MM.1S (cell line): ENCODE measurements at regions not wholly inside any gene's neighbourhood (a gene's known extent, or its start where the extent isn't known, plus 50 kb on each side); places are given as distances from the start of the nearest gene placed in this dataset.
"Not testable (repeated sequence)": the region's sequence is repeated elsewhere in the genome, so short reads cannot be mapped to it uniquely, and the experiment has no call there.

Experiments
- DNase-seq: peaks from one replicate; pipeline ENCODE4 v3.0.0-alpha.2; 2015
- H2AFZ ChIP-seq: fragments of 300-600 bp; sonication (generic); 2 replicates; pipeline ENCODE4 v1.6.0; 2016; ENCODE audit warnings: antibody characterized with exemption, low read length
- H3F3A ChIP-seq: fragments of 300-600 bp; sonication (generic); 2 replicates; pipeline ENCODE4 v1.6.1; 2016; ENCODE audit warnings: mild to moderate bottlenecking, antibody characterized with exemption, low read length, moderate library complexity, mixed read lengths; ENCODE audit not compliant: insufficient read depth
- H3K27ac ChIP-seq: fragments of 300-600 bp; sonication (generic); 2 replicates; pipeline ENCODE4 v1.5.1; 2016; ENCODE audit warnings: mild to moderate bottlenecking, low read length
- H3K27me3 ChIP-seq: fragments of 300-600 bp; sonication (generic); replicated peaks from 2 replicates; pipeline ENCODE4 v1.6.0; 2016; ENCODE audit warnings: low read length; ENCODE audit not compliant: insufficient read depth
- H3K36me3 ChIP-seq: fragments of 300-600 bp; sonication (generic); replicated peaks from 2 replicates; pipeline ENCODE4 v1.6.1; 2016; ENCODE audit warnings: mild to moderate bottlenecking, low read length, mixed read lengths; ENCODE audit not compliant: insufficient read depth
- H3K4me1 ChIP-seq: fragments of 300-600 bp; sonication (generic); 2 replicates; pipeline ENCODE4 v1.6.1; 2016; ENCODE audit warnings: low read length, mixed read lengths
- H3K4me2 ChIP-seq: fragments of 300-600 bp; sonication (generic); 2 replicates; pipeline ENCODE4 v1.6.0; 2016; ENCODE audit warnings: low read depth, low read length
- H3K4me3 ChIP-seq: fragments of 300-600 bp; sonication (generic); 2 replicates; pipeline ENCODE4 v1.5.1; 2016; ENCODE audit warnings: low read length, mixed read lengths
- H3K79me2 ChIP-seq: fragments of 300-600 bp; sonication (generic); 2 replicates; pipeline ENCODE4 v1.6.1; 2016; ENCODE audit warnings: mixed run types, low read length, mixed read lengths
- H3K9ac ChIP-seq: fragments of 300-600 bp; sonication (generic); 2 replicates; pipeline ENCODE4 v1.6.1; 2016; ENCODE audit warnings: low read length, mixed read lengths
- H3K9me2 ChIP-seq: fragments of 300-600 bp; sonication (generic); replicated peaks from 2 replicates; pipeline ENCODE4 v1.6.1; 2016; ENCODE audit warnings: mild to moderate bottlenecking, low read length, mixed read lengths; ENCODE audit not compliant: insufficient read depth
- H3K9me3 ChIP-seq: fragments of 300-600 bp; sonication (generic); replicated peaks from 2 replicates; pipeline ENCODE4 v1.6.1; 2016; ENCODE audit warnings: mild to moderate bottlenecking, low read length, mixed read lengths; ENCODE audit not compliant: insufficient read depth
- H4K20me1 ChIP-seq: fragments of 300-600 bp; sonication (generic); 2 replicates; pipeline ENCODE4 v1.6.1; 2016; ENCODE audit warnings: mild to moderate bottlenecking, low read length, moderate library complexity, mixed read lengths; ENCODE audit not compliant: insufficient read depth

- not testable (repeated sequence) for H3F3A ChIP-seq, H3K9me3 ChIP-seq, H4K20me1 ChIP-seq, H3K9me2 ChIP-seq, H3K36me3 ChIP-seq, DNase-seq, H3K27ac ChIP-seq, H3K4me1 ChIP-seq, H3K79me2 ChIP-seq, H3K9ac ChIP-seq, H3K4me3 ChIP-seq, H3K27me3 ChIP-seq, H2AFZ ChIP-seq, H3K4me2 ChIP-seq
Observed at GRCh38 chr22:15816470-15816869, 126.6 kb downstream of the POTEH start.

GRCh38 chr22:15817264-15817663 lies 127.4 kb downstream of the POTEH start:
- H3K9me2 ChIP-seq, H3K9ac ChIP-seq, H3F3A ChIP-seq, H2AFZ ChIP-seq, DNase-seq, H4K20me1 ChIP-seq, H3K79me2 ChIP-seq, H3K9me3 ChIP-seq, H3K36me3 ChIP-seq, H3K4me3 ChIP-seq, H3K27ac ChIP-seq, H3K4me2 ChIP-seq, H3K27me3 ChIP-seq, H3K4me1 ChIP-seq: not testable (repeated sequence)

- not testable (repeated sequence) for H2AFZ ChIP-seq, H4K20me1 ChIP-seq, H3K9me2 ChIP-seq, H3K4me3 ChIP-seq, H3K4me2 ChIP-seq, H3K9me3 ChIP-seq, DNase-seq, H3K36me3 ChIP-seq, H3K79me2 ChIP-seq, H3F3A ChIP-seq, H3K9ac ChIP-seq, H3K27ac ChIP-seq, H3K4me1 ChIP-seq, H3K27me3 ChIP-seq
Observed at GRCh38 chr22:15819886-15820285, 130.1 kb downstream of the POTEH start.

- not testable (repeated sequence) for H3K9ac ChIP-seq, H3K4me1 ChIP-seq, H3F3A ChIP-seq, H3K9me3 ChIP-seq, DNase-seq, H3K4me2 ChIP-seq, H2AFZ ChIP-seq, H3K79me2 ChIP-seq, H3K9me2 ChIP-seq, H3K36me3 ChIP-seq, H3K4me3 ChIP-seq, H3K27ac ChIP-seq, H3K27me3 ChIP-seq, H4K20me1 ChIP-seq
Observed at GRCh38 chr22:15821088-15821487, 131.3 kb downstream of the POTEH start.

GRCh38 chr22:15822001-15822400 lies 132.2 kb downstream of the POTEH start:
- H3K9me3 ChIP-seq, H3K4me2 ChIP-seq, H4K20me1 ChIP-seq, H3K9ac ChIP-seq, DNase-seq, H3K4me3 ChIP-seq, H3K27ac ChIP-seq, H3K27me3 ChIP-seq, H3K36me3 ChIP-seq, H3K4me1 ChIP-seq, H3K79me2 ChIP-seq, H3F3A ChIP-seq, H3K9me2 ChIP-seq, H2AFZ ChIP-seq: not testable (repeated sequence)

- not testable (repeated sequence) for DNase-seq, H3K4me2 ChIP-seq, H3K9me2 ChIP-seq, H3K36me3 ChIP-seq, H3K79me2 ChIP-seq, H3K9ac ChIP-seq, H3K27ac ChIP-seq, H2AFZ ChIP-seq, H4K20me1 ChIP-seq, H3K9me3 ChIP-seq, H3F3A ChIP-seq, H3K4me3 ChIP-seq, H3K27me3 ChIP-seq, H3K4me1 ChIP-seq
Observed at GRCh38 chr22:15823178-15823577, 133.4 kb downstream of the POTEH start.

- not testable (repeated sequence) for H3K4me2 ChIP-seq, H3K9me2 ChIP-seq
Observed at GRCh38 chr22:15832235-15832634, 142.4 kb downstream of the POTEH start.

GRCh38 chr22:15835729-15836128 lies 145.9 kb downstream of the POTEH start:
- not testable (repeated sequence) for H3K4me1 ChIP-seq, DNase-seq, H3K36me3 ChIP-seq, H3K27ac ChIP-seq, H3K9me2 ChIP-seq, H3K27me3 ChIP-seq, H3F3A ChIP-seq, H3K4me3 ChIP-seq, H3K4me2 ChIP-seq, H4K20me1 ChIP-seq, H3K79me2 ChIP-seq, H3K9me3 ChIP-seq, H2AFZ ChIP-seq, H3K9ac ChIP-seq

More at GRCh38 chr22:15832235-15832634, 142.4 kb downstream of the POTEH start:
- not testable (repeated sequence) for H3K27ac ChIP-seq, H3K4me3 ChIP-seq, H3K36me3 ChIP-seq, DNase-seq, H3K79me2 ChIP-seq, H3K9ac ChIP-seq, H3K4me1 ChIP-seq, H4K20me1 ChIP-seq, H3F3A ChIP-seq, H3K27me3 ChIP-seq, H3K9me3 ChIP-seq, H2AFZ ChIP-seq
